ENCODE measurements at regions not wholly inside any gene's neighbourhood (a gene's known extent, or its start where the extent isn't known, plus 50 kb on each side); places are given as distances from the start of the nearest gene placed in this dataset.

DNA sequence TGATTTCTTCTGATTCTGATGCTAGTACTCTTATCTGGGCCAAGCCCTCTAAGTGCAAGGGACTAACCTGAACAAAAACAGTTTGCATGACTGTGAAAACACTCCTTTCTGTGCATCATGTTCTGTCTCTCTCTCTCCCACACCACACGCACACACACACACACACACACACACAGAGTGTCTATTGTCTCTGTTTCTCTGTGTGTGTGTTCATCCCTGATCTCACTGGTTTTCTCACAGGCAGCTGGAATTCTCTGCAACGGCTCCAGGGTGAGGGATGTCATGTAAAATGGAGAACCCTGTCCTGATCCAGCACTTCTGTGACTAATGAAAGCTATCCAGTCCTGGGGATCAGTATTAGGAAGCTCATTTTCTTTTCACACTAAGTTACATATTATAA lies 453.1 kb upstream of the RGMB start:
- DNase-seq (ENCODE audit: low spot score): no peak
- H3K4me1 Mint-ChIP-seq: peaks cover 22% of the 10 kb centered on the region
- H3K36me3 Mint-ChIP-seq: no peaks in the 10 kb centered on the region
- H3K4me3 Mint-ChIP-seq: no peak overlapping the region
- H3K27me3 Mint-ChIP-seq (ENCODE audit: low read depth): no peaks in the 10 kb centered on the region
- CTCF ChIA-PET: interaction anchor here (1.2 kb wide), 1 partner anchor 448 kb away, joined by 3 read pairs; no protein-coding TSS in a partner anchor
- POLR2A ChIA-PET: no interaction called here
- H3K9me3 Mint-ChIP-seq: peaks cover 4% of the 10 kb centered on the region; the same call in 1 of the 2 replicates
- TF ChIP-seq IRF1 (CRISPR knock-in tag; IDR thresholded peaks at IDR 0.05): no peak
- TF ChIP-seq ZNF532 (CRISPR knock-in tag; IDR thresholded peaks at IDR 0.05; ENCODE audit: borderline replicate concordance): no peak
- TF ChIP-seq GRHL2 (CRISPR knock-in tag; IDR thresholded peaks at IDR 0.05; ENCODE audit: insufficient replicate concordance, severe bottlenecking): no peak
- TF ChIP-seq TEAD1 (CRISPR knock-in tag; IDR thresholded peaks at IDR 0.05): no peak
- H3K27ac Mint-ChIP-seq: no peak overlapping the region
- ATAC-seq: no peak; the same call in 1 of the 2 replicates

DNA sequence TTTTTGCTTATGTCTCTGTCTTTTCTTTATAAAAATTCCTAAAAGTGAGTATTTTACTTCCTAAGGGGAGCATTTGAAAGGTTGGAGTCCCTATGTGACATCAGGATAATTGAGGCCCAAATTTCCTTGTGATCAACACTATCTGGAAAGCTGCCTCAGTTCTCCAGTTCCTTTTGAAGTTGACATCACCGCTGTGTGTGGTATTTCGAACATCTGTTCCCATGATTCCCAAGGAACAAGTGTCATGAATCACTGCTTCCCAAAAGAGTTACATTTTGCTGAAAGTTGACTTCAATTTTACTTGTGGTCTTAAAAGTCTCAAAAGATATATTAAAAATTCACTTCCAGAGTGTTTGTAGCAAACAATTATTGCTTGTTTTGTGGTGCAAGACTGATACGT lies 452.1 kb upstream of the RGMB start:
- POLR2A ChIA-PET: no interaction called here
- peaks cover 4% of the 10 kb centered on the region; the same call in 1 of the 2 replicates for H3K9me3 Mint-ChIP-seq
- DNase-seq (ENCODE audit: low spot score) (no peak), ATAC-seq (no peak)
- H3K4me1 Mint-ChIP-seq: peaks cover 22% of the 10 kb centered on the region
- CTCF ChIA-PET: no interaction called here
- H3K27ac Mint-ChIP-seq: no peak overlapping the region
- no peak overlapping the region for H3K4me3 Mint-ChIP-seq
- H3K27me3 Mint-ChIP-seq (ENCODE audit: low read depth): no peaks in the 10 kb centered on the region
- H3K36me3 Mint-ChIP-seq: no peaks in the 10 kb centered on the region
- TF ChIP-seq ELF4 (CRISPR knock-in tag; IDR thresholded peaks at IDR 0.05; ENCODE audit: low read depth) (no peak), CREB1 (CRISPR knock-in tag; IDR thresholded peaks at IDR 0.05) (no peak), ZNF512 (CRISPR knock-in tag; IDR thresholded peaks at IDR 0.05; ENCODE audit: borderline replicate concordance) (no peak), ETV6 (CRISPR knock-in tag; IDR thresholded peaks at IDR 0.05) (no peak), FOXJ3 (CRISPR knock-in tag; IDR thresholded peaks at IDR 0.05; ENCODE audit: borderline replicate concordance) (no peak), TEAD1 (CRISPR knock-in tag; IDR thresholded peaks at IDR 0.05) (no peak), TP53 (CRISPR knock-in tag; IDR thresholded peaks at IDR 0.05) (no peak), PRRX2 (CRISPR knock-in tag; IDR thresholded peaks at IDR 0.05) (no peak), SMAD3 (CRISPR knock-in tag; IDR thresholded peaks at IDR 0.05; ENCODE audit: borderline replicate concordance) (no peak), ZNF532 (CRISPR knock-in tag; IDR thresholded peaks at IDR 0.05; ENCODE audit: borderline replicate concordance) (no peak)
- TF ChIP-seq, protein P1, sequence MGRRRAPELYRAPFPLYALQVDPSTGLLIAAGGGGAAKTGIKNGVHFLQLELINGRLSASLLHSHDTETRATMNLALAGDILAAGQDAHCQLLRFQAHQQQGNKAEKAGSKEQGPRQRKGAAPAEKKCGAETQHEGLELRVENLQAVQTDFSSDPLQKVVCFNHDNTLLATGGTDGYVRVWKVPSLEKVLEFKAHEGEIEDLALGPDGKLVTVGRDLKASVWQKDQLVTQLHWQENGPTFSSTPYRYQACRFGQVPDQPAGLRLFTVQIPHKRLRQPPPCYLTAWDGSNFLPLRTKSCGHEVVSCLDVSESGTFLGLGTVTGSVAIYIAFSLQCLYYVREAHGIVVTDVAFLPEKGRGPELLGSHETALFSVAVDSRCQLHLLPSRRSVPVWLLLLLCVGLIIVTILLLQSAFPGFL (CRISPR knock-in tag; IDR thresholded peaks at IDR 0.05; ENCODE audit: borderline replicate concordance): no peak
- TF ChIP-seq, protein P2, sequence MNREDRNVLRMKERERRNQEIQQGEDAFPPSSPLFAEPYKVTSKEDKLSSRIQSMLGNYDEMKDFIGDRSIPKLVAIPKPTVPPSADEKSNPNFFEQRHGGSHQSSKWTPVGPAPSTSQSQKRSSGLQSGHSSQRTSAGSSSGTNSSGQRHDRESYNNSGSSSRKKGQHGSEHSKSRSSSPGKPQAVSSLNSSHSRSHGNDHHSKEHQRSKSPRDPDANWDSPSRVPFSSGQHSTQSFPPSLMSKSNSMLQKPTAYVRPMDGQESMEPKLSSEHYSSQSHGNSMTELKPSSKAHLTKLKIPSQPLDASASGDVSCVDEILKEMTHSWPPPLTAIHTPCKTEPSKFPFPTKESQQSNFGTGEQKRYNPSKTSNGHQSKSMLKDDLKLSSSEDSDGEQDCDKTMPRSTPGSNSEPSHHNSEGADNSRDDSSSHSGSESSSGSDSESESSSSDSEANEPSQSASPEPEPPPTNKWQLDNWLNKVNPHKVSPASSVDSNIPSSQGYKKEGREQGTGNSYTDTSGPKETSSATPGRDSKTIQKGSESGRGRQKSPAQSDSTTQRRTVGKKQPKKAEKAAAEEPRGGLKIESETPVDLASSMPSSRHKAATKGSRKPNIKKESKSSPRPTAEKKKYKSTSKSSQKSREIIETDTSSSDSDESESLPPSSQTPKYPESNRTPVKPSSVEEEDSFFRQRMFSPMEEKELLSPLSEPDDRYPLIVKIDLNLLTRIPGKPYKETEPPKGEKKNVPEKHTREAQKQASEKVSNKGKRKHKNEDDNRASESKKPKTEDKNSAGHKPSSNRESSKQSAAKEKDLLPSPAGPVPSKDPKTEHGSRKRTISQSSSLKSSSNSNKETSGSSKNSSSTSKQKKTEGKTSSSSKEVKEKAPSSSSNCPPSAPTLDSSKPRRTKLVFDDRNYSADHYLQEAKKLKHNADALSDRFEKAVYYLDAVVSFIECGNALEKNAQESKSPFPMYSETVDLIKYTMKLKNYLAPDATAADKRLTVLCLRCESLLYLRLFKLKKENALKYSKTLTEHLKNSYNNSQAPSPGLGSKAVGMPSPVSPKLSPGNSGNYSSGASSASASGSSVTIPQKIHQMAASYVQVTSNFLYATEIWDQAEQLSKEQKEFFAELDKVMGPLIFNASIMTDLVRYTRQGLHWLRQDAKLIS (CRISPR knock-in tag; IDR thresholded peaks at IDR 0.05; ENCODE audit: borderline replicate concordance): no peak
- TF ChIP-seq, protein P3, sequence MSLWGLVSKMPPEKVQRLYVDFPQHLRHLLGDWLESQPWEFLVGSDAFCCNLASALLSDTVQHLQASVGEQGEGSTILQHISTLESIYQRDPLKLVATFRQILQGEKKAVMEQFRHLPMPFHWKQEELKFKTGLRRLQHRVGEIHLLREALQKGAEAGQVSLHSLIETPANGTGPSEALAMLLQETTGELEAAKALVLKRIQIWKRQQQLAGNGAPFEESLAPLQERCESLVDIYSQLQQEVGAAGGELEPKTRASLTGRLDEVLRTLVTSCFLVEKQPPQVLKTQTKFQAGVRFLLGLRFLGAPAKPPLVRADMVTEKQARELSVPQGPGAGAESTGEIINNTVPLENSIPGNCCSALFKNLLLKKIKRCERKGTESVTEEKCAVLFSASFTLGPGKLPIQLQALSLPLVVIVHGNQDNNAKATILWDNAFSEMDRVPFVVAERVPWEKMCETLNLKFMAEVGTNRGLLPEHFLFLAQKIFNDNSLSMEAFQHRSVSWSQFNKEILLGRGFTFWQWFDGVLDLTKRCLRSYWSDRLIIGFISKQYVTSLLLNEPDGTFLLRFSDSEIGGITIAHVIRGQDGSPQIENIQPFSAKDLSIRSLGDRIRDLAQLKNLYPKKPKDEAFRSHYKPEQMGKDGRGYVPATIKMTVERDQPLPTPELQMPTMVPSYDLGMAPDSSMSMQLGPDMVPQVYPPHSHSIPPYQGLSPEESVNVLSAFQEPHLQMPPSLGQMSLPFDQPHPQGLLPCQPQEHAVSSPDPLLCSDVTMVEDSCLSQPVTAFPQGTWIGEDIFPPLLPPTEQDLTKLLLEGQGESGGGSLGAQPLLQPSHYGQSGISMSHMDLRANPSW (CRISPR knock-in tag; conservative IDR thresholded peaks at IDR 0.05; ENCODE audit: low read depth): no peak

Measured in WTC11 (cell line).